Hematopoietic multipotent progenitor cell (in vitro differentiated cells): ENCODE measurements at regions not wholly inside any gene's neighbourhood (a gene's known extent, or its start where the extent isn't known, plus 50 kb on each side); places are given as distances from the start of the nearest gene placed in this dataset.

Experiments used
- DNase-seq, 3 donors: peaks; one replicate each; pipeline ENCODE4 v3.0.0-alpha.2; 2011 to 2015; ENCODE audit warnings: low read depth in 2 of 3, low spot score in 2 of 3

DNA sequence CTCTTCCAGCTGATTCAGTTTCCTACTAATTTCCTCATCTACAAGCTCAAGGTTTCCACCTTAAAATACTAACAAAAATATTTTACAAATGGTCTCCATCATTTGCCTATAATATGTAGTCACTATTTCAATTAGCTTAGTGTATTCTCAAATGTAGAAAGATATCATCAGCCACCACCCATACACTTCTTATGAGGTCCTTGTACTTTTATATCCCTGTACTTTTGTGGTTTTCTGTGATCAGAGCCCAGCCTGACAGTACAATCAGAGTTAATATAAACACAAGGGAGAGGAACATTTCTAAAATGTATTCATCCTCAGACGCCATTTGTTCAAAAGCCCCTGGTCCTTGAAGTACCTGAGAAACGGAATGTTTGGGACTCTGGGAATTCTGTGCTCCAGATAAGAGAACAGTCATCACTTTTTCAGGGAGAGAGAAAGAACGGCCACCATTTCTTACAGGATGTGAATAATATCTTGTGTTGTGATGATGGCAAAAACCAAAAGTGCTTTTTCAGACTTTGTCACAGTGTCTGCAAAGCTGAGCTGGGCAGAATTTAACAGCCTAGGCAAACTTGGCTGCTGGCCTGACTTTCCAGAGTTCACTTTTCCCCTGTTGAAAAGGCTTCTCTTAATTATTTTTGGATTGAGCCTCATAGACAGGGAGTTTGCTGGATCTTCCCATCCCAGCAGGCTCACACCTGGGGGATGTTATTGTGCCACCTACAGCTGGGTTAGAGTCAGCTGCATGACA, 361.7 kb upstream of the ACVR2A start:
- DNase-seq: no peak

DNA sequence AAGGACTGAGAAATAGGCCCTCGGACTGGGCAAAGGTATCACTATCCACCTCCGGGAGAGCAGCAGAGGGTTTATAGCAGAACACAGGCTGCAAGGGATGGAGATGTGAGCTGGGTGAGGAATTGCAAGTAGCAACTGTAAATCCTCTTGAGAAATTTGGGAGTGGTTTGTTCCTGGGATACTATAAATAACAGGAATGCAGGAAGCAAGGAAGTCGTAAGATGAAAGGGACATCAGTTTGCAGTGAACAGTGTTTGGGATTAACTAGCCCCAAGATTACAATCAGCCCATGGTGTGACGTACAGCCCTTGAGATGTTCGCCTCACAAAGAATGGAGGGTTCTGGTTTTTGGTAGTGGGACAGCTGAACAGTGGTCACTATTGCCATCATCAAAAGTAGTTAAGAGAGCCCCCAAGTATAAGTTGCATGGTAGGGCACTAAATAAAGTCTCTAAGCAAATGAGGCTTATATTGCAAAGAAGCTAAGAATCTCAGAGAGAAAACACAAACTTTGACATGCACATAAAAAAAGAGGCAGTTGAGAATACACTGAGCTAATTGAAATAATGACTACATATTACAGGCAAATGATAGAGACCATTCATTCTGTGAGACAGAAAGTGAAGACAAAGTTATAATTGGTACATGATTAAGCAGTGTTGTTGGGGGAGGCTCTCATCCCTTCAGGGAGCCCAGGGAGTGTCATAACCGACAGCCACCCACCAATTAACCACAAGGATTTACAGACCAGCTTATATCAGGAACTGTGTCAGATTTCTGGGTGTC, 362.5 kb upstream of the ACVR2A start:
- no peak for DNase-seq

DNA sequence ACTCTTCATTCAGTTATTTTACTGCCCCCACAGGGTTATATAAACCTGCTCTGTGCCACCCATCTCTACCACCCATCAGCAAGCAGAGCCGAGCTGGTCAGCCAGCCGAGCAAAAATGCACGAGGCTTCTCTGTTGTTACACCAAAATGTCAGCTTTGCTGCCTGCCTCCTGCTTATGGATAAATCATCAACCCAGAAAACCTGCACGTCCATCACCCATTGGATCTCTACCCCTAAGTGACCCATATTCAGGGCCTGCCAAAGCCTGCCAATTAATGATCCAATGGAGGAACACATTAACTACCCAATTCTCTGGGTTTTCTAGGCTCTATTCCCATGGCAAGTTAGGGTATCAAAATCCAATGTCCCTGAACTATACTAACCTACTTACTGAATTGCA, 365.5 kb upstream of the ACVR2A start:
- DNase-seq: no peak

DNA sequence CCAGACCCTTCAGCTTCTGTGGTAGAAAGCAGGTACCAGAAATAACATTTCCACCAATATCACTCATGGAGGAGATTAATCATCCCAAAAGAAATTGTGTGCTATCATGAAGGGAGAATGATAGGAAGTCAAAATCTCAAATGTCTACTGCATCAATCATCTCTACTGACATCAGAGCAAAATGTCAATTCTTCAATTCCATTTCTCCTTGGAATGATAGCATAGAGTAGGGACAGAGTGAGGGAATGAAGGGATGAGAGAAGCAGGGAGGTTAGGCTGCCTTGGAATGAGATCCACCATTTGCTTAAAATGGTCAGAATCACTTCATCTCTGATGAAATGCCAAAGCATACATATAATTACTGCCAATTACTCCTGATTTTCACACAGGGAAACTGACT, 371.8 kb upstream of the ACVR2A start:
- DNase-seq: no peak

DNA sequence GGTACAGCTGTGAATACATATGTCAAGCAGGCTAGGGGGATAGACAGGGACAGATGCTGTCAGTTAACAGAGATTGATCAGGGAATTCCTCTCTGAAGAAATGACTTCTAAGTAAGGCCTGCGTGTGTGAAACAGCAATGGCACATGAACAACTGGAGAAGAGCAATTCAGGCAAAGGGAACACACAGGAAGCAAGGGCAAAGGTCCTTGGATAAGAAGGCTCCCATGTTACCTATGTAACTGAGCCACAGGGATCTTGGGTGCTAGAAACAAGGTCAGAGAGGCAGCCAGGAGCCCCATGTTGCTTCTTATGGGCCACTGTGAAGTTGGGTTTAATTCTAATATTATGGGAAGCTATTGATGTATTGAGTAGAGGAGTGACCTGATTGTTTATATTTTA, 373.7 kb upstream of the ACVR2A start:
- DNase-seq: no peak

DNA sequence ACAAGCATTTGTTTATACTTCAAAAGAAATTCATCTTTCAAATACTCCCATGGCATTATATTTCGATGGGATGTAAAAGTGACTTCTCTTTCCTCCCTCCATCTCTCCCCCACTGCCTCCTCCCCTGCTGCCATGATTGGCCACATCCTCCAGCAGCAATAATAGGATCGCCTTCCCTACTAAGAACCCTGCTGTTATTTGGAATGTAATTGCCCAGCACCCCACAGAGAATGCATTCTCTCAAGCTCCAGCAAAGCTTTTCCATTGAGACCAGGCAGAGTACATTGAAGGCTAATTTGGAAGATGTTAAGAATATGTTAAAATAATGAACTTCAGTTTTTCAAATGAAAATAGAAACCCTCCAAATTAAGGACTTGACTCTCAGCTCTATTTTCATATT, 375.4 kb upstream of the ACVR2A start:
- no peak for DNase-seq

DNA sequence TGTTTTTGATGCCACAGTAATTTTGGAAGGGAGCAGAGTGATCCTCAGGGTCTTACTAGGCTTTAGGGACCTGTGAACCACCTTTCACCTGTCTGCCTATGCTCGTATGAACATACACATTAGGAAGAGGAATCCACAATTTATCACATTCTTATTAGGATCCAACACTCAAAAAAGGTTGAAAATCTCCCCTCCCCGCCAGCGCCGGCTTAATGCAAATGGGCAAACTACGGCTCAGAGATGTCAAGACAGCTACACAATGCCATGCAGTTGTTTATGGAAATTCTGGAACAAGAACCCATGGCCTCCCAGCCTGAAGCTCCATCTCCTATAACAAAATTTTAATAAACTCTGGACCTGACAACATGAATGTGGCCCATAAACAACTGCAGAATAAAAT, 375.9 kb upstream of the ACVR2A start:
- no peak for DNase-seq

DNA sequence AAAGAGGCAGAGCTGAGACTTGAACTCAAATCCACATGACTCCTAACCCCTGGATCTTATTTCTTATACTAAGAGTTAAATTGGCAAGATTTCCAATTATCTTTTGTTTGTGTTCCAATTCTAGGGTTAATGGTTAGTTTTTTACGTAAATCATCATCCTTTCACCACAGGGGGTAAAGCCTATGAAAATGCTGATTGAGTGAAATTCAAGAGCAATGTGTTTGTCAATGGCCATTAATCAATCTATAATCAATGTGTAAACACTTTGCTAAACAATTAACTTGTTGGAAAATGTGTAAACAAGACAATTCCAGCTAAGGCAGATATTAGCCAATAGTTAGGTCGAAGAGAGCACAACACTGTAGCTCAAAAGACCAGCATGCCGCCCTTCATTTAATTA, 376.5 kb upstream of the ACVR2A start:
- DNase-seq: no peak

DNA sequence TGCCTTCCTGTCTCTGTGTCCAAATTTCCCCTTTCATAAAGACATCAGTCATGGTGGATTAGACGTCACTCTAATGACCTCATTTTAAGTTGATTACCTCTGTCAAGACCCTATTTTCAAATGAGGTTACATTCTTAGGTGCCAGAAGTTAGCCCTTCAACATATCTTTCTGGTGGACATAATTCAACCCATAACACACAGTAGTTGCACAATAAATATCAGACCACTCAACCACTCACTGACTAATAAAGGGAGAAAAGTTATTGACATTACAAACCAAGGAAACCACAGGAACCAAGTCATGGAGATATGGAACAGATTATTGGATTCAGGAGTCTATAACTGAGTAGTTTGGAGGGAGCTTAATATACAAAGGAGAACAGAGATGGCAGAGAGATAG, 377.4 kb upstream of the ACVR2A start:
- DNase-seq: no peak

DNA sequence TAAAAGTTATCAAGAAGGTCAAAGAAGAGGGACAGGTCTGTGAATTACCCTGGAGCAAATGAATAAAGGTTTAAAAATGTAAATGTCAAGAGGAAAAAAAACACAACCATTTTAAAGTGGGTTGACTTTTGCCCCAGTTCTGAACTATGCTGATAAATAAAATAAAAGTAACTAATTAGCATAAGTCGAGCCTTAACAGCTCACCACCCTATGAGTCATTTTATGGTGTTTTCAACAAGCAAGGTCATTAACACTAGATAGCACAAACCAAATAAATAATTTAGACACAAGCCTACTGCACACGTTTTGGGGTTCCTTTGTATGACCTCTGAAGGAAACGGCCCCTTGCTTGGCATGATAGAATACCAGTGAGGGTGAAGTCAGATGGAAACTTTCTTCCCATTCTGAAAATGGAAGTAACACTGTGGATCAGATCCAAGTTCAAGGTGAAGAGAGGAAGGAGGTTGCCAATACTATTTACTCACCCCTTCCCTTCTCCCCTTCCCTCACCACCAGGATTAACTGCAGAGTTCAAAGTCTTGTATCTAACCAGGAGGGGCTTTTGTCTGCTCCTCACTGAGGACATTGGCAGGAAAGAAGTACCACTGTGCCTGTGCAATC, 380.0 kb upstream of the ACVR2A start:
- no peak for DNase-seq

DNA sequence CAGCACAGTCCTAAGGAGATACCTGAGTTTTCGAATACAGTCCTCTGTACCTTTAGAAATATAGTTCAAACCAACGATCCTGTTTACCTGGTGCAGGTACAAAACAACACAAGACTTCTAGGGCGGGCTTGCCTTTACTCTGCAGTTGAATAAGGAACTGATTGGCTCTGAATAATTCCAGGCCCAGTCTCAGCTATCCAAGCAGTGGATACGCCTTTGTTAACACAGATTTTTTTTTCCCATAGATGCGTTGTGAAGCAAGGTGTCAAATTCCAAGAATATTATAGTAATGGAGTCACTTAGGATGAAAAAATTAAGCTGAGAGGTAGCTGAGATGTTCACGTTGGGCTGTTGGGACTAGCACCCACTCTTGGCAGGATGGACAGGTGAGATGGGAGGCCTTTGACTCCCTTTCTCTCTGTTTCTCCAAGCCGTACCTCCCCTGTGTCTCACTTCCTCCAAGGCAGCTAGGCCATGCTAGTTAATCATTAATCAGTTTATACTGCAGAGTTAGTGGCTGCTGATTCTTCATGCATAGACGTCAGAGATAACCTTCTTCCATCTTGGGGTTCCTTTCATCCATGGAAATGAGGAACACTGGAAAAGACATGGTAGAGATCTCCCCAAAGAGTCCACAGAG, 380.8 kb upstream of the ACVR2A start:
- DNase-seq: no peak

DNA sequence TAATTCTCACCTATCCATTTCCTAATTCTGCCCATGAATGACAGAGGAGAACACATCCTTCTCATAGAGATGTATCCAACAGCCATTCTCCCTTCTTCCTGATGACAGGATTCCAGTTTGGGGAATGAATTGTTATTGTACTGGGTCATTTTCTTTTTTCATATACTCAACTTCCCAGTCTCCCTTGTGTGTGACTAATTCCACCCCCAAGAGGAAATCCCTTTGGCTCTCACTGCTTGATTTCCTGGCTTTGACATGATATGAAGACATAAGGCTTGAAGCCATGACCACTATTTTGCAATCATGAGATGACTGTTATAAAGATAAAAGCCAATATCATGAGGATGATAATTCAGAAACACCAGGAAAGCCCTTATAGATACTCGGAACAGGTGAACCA, 384.7 kb upstream of the ACVR2A start:
- no peak for DNase-seq

DNA sequence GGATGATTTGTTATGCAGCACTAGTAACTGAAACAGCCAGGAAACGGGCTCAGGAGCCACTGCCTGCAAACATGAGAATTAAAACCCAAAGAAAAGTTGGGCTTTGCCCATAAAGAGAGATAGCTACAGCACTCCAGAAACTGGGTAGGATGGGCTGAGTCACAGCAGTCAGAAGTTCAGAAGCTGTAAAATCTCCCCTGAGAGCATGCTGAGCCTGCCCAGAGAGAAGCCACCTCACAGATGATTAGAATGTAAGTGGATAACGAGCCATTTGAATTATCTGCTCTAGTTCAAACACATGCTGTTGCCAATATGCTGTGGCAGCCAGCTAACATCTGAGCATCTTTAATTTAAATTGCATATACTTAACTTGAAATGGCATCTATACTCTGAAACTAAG, 388.1 kb upstream of the ACVR2A start:
- DNase-seq: no peak

DNA sequence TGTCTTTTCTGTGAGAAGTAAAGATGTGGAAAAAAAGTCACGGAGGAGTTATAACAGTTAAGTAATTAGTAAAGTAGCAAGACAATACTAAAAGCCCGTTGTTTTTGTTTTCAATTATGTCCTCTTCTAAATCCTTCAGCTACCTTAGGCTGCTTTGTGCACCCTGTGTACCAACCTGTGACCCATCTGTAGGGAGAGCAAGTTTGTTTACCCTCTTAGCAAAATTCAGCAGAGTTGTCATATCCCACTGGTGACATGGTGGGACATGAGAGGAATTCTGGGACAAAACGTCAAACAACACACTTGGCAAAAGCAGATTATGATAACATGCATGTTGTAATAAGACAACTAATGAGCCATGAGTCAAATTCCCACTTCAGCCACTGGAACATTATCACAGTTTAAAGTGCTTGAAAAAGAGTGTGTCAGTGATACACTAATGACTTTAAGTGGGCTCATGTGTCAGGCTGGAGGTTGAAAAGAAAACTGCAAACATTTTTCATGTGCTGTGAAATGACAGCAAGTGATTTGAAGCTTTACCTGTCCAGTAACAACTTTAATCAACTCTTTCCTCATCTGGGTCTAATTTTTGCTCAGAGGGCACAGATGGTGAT, 392.8 kb upstream of the ACVR2A start:
- no peak for DNase-seq

DNA sequence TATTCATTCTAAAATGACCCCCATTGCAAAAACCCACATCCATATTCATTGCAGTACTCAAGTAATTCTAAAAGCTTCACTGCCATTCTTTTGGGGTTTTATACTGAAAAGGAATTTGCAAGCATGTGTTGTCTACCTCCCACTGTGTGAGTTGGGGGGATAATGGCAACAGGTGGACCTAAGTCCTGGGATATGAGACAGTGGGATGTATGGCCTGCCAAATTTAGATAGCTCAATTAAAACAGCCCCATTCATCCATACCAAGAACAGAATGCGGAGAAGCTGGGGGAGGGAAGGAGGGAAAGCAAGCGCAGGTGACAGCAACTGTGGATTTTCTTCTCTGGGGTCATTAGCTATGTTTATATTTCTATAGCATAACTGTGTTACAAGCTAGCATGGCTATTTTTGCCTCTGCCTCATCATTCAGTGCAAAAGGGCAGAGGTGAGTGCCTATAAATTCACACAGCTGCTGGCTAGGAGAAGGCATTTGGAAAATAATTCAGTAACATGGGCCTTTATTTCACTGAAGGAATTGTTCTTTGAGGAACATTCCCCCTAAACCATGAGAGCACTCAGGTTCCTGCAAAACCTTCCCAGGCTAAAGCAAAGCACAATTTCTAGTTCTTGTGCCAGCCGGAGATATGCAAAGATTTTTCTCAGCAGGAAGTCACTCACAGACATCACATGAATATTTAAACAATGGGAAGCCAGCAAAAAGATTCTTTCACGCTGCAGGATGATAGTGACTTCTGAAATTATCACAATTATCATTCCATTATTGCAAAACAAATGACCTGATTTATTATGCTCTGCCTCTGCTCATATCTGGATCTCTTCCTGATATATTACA, 393.9 kb upstream of the ACVR2A start:
- DNase-seq: no peak

DNA sequence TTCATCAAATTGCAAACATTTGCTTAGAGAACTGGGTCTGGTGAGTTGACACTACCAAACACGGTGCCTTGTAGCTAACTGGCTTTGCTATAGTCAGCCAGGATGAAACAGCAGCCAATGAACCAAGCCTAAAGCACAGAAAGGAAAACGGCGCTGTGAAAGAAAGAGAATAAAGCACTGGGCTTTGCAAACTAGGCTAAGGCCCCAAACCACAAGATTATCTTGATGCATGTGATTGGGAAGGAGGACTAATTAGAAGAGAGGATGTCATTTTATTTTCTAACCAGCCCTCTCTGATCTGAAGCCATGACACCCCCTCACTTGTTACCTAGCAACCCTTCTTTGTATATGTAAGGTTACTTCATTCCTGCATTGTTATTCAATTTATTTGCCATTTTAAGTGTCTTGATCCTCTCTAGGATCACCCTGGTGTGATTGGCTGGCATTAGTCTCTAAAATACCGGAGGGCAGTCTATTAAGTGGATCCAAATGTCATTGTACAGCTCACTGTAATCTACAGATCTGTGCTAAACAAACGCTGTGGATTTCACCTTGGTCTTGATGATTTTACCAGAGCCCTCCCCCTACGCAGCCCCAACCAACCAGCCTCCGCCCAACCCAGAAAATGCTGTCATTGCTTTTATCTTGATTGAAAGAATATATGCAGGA, 395.4 kb upstream of the ACVR2A start:
- peak in 1 of 3 donors; percentile 21 for DNase-seq

DNA sequence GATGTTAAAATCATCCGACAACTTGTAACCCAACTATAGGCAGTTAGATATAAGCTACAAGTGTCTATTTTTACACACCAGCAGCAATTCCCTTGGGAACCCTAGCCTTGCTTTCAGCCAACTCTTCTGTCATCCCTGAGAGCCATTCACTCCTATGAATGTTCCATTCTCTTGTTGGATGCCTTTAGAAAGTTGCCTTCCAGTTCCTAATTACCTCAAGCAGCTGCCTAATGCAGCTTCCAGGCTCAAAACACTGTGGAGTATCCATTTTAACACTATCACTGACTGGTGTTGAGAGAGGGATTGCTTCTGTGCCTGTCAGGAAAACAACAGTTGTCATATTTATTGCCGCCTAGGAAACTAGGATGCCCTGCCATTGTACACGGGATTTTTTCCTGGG, 402.0 kb upstream of the ACVR2A start:
- no peak for DNase-seq

DNA sequence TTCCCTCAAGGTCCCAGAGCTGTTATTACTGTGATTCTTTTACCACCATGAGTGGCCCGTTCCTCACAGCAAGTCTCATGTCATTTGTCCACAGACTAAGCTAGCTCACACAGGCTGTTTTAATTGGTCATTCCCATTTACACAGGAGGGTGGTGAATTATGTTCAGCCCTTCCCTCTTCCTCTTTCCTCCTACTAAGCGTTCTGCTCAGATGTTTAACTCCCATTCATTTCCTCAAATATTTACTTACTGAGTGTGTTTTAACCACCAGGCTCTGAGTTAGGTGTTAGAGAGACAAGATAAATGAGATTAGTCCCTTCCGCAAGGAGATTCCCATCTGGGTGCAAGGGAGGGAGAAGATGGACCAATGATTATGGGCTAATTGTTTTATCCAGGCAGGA, 403.6 kb upstream of the ACVR2A start:
- DNase-seq: no peak

DNA sequence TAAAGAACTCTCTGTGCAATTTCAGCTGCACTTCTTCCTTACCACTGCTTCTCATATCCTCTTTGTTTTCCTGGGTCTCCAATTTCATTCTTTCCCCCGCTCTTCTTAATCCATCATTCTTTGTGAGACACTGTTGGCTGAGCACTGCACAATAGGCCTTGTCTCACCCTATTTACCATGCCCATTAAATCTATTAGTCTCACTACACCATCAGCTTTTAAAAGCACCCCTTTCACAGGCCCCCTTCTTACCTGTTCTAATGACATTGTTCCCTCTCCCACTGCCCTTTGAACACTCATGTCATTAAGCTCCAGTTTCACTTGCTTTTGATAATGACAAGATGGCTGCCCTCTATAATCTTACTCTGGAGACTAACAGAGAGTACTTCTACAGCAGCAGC, 404.1 kb upstream of the ACVR2A start:
- no peak for DNase-seq

DNA sequence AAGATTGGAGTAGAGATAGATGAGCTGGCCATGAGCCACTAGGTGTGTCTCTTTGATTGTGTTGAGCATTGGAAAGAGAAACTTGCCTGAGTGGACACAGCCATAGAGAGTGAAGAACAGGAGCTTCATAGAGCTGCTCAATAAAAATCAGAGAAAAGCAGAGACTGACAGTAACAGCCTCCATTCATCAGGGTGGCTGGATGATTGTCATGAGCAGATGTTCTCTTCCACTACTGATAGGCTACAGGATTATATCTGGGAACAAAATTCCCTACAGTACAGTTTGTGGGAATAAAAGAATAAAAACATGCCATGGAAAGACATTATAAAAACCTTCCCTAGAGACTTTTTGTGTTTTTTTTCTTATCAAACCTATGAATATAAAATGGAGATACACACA, 404.8 kb upstream of the ACVR2A start:
- DNase-seq: no peak
